Mesendoderm (in vitro differentiated cells): ENCODE measurements at regions not wholly inside any gene's neighbourhood (a gene's known extent, or its start where the extent isn't known, plus 50 kb on each side); places are given as distances from the start of the nearest gene placed in this dataset.
A peak's percentile ranks its signal among the peaks of the same experiment; 100 is the strongest.

ENCODE experiments used
- DNase-seq: peaks from one replicate; pipeline ENCODE4 v3.0.0; 2013
- H2AK5ac ChIP-seq: 2 replicates; pipeline ENCODE4 v1.6.1; 2013; ENCODE audit warnings: low read length, inconsistent platforms
- H2BK120ac ChIP-seq: 2 replicates; pipeline ENCODE4 v1.6.1; 2013; ENCODE audit warnings: low read depth, mild to moderate bottlenecking, low read length, moderate library complexity, mixed read lengths
- H2BK15ac ChIP-seq: replicated peaks from 2 replicates; pipeline ENCODE4 v1.6.1; 2013; ENCODE audit warnings: low read depth, mild to moderate bottlenecking, moderate library complexity
- H2BK5ac ChIP-seq: 2 replicates; pipeline ENCODE4 v1.6.1; 2013; ENCODE audit warnings: low read length, inconsistent platforms
- H3K18ac ChIP-seq: 2 replicates; pipeline ENCODE4 v1.6.1; 2013; ENCODE audit warnings: mild to moderate bottlenecking, low read length, mixed read lengths
- H3K23ac ChIP-seq: one replicate; pipeline ENCODE4 v1.6.1; 2013; ENCODE audit warnings: low read length
- H3K27ac ChIP-seq: 2 replicates; pipeline ENCODE4 v1.5.1; 2013; ENCODE audit warnings: low read depth, mild to moderate bottlenecking, inconsistent platforms, low read length, moderate library complexity
- H3K27me3 ChIP-seq: 2 replicates; pipeline ENCODE4 v1.6.1; 2013; ENCODE audit warnings: low read length, control low read depth, mild to moderate bottlenecking, inconsistent platforms; ENCODE audit not compliant: insufficient read depth, poor library complexity
- H3K36me3 ChIP-seq: 2 replicates; pipeline ENCODE4 v1.6.1; 2013; ENCODE audit warnings: low read length, inconsistent platforms; ENCODE audit not compliant: control insufficient read depth, insufficient read depth
- H3K4ac ChIP-seq: one replicate; pipeline ENCODE4 v1.6.1; 2013; ENCODE audit warnings: low read depth, mild to moderate bottlenecking, low read length, moderate library complexity
- H3K4me1 ChIP-seq: 2 replicates; pipeline ENCODE4 v1.6.1; 2013; ENCODE audit warnings: low read depth, low read length, inconsistent platforms; ENCODE audit not compliant: control insufficient read depth
- H3K4me2 ChIP-seq: 2 replicates; pipeline ENCODE4 v1.6.1; 2013; ENCODE audit warnings: low read length
- H3K4me3 ChIP-seq: 2 replicates; pipeline ENCODE4 v1.5.1; 2013; ENCODE audit warnings: mild to moderate bottlenecking, low read length
- H3K56ac ChIP-seq: one replicate; pipeline ENCODE4 v1.6.1; 2013; ENCODE audit warnings: low read length
- H3K79me1 ChIP-seq: 2 replicates; pipeline ENCODE4 v1.6.1; 2013; ENCODE audit warnings: low read length, inconsistent platforms
- H3K79me2 ChIP-seq: 2 replicates; pipeline ENCODE4 v1.6.1; 2013; ENCODE audit warnings: mild to moderate bottlenecking, low read length; ENCODE audit not compliant: control insufficient read depth, insufficient read depth
- H3K9ac ChIP-seq: 2 replicates; pipeline ENCODE4 v1.6.1; 2013; ENCODE audit warnings: low read length, inconsistent platforms
- H4K5ac ChIP-seq: one replicate; pipeline ENCODE4 v1.6.1; 2013; ENCODE audit warnings: low read length
- H4K8ac ChIP-seq: one replicate; pipeline ENCODE4 v1.6.1; 2013; ENCODE audit warnings: low read depth, mild to moderate bottlenecking, control low read depth, low read length, moderate library complexity
- WGBS: extraction: QIAGEN DNeasy Blood & Tissue Kit; methylation state at CpG from one replicate; pipeline ENCODE4 v1.1.7; 2013; ENCODE audit warnings: low lambda C conversion rate, missing lambda C conversion rate; ENCODE audit not compliant: insufficient coverage; ENCODE audit errors: extremely low coverage; 5-methylcytosine and 5-hydroxymethylcytosine counted together

DNA sequence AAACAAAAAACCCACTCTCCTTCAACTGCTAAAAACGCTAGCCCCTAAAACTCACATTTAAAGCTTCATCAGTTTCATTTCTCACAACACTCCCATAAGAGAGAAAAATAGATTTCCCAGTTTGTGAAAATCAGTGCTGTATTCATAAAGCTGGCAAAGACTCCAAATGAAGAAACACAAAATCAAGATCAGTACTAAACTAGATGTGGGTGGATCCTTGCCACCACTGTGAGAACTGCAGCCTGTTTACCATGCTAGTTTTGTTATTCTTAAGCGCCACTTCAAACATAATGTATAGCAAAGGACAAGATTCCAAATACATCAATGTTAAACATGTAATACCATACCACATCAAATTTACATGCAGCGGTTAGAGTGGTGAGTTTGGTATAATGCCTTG, 104.5 kb upstream of the CCDC150 start:
- Histone ChIP-seq H3K23ac (no peak overlapping the region), H3K79me2 (no peaks in the 10 kb centered on the region), H2AK5ac (no peak overlapping the region), H3K18ac (no peak overlapping the region), H2BK120ac (no peak overlapping the region), H3K9ac (no peak overlapping the region), H4K5ac (no peak overlapping the region), H4K8ac (no peak overlapping the region), H3K4me2 (no peak overlapping the region), H3K4me1 (no peaks in the 10 kb centered on the region), H2BK15ac (no peak overlapping the region), H3K4me3 (no peak overlapping the region), H3K56ac (no peak overlapping the region), H3K27ac (no peak overlapping the region), H3K79me1 (no peaks in the 10 kb centered on the region), H2BK5ac (no peak overlapping the region), H3K4ac (no peak overlapping the region), H3K27me3 (no peaks in the 10 kb centered on the region), H3K36me3 (no peaks in the 10 kb centered on the region)
- DNase-seq = no peak
- 100% methylated on average over 1 of the region's 3 CpGs for WGBS

DNA sequence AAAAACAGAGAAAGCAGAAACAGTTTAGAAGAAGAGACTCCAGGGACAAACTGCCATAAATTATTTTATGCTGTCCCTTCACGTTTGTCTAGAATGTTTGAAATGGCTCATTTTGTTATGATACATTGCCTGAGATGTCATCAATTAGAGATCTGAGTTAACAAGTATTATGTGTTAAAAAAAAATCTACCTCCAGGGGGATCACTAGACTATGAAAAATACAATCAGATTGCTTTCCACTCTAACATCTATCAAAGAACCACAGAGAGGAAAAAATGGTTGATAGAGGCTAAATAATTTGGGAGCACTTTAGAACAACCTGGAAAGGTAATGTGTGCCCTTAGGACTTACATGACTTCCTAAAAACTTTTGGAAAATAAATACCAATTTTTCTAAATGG, 103.8 kb upstream of the CCDC150 start:
- Histone ChIP-seq H3K36me3 (no peaks in the 10 kb centered on the region), H3K23ac (no peak overlapping the region), H3K4me2 (no peak overlapping the region), H2AK5ac (no peak overlapping the region), H3K18ac (no peak overlapping the region), H3K27me3 (no peaks in the 10 kb centered on the region), H3K9ac (no peak overlapping the region), H3K27ac (no peak overlapping the region), H3K4ac (no peak overlapping the region), H2BK120ac (no peak overlapping the region), H3K4me1 (no peaks in the 10 kb centered on the region), H3K4me3 (no peak overlapping the region), H4K5ac (no peak overlapping the region), H2BK15ac (no peak overlapping the region), H3K56ac (no peak overlapping the region), H3K79me1 (no peaks in the 10 kb centered on the region), H4K8ac (no peak overlapping the region), H3K79me2 (no peaks in the 10 kb centered on the region), H2BK5ac (no peak overlapping the region)
- WGBS = no CpG with 5 or more reads among the region's 1 CpG
- DNase-seq = no peak

DNA sequence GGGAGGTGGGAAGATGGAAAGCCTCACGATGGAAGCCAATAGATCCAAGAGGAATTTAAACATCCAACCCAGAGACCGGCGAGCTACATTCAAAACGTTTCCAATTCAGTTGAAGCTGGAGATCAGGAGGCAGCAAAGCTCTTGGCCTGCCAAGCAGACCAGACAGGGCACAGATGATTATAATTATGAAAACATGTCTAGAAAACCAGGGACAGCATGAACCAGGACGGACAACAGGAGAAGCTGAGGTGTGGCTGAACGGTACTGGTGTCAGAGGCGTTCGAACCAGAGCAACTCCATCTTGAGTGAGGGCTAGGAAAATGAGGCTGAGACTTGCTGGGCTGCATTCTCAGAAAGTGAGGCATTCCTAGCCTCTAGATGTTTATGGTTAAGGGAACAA, 102.2 kb upstream of the CCDC150 start:
- Histone ChIP-seq H2BK15ac (no peak overlapping the region), H3K4me2 (no peak overlapping the region), H3K23ac (no peak overlapping the region), H3K9ac (no peak overlapping the region), H3K18ac (no peak overlapping the region), H3K4me3 (no peak overlapping the region), H3K79me1 (no peaks in the 10 kb centered on the region), H2AK5ac (no peak overlapping the region), H3K4ac (no peak overlapping the region), H3K79me2 (no peaks in the 10 kb centered on the region), H3K56ac (no peak overlapping the region), H4K5ac (no peak overlapping the region), H3K36me3 (no peaks in the 10 kb centered on the region), H4K8ac (no peak overlapping the region), H2BK5ac (no peak overlapping the region), H3K27me3 (no peaks in the 10 kb centered on the region), H3K27ac (no peak overlapping the region), H3K4me1 (no peaks in the 10 kb centered on the region), H2BK120ac (no peak overlapping the region)
- no peak for DNase-seq
- WGBS = no CpG with 5 or more reads among the region's 8 CpGs

DNA sequence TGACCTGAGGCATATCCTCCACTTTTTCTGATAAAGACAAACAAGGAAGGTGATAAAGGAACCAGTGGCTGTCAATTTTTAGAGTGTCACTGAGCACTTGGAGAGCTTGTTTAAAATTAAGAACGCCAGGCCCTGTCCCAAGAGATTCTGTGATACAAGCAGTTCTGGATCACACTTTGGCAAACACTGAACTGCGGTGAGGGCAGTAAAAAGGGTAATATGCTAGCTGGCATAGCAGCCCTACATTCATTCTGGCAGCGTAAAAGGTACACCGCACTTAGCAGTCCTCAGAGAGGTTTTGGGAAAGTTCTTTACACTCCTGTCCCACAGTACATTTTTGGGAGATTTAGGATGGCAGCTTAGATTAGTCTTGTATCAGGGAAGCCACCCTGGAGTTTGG, 101.3 kb upstream of the CCDC150 start:
- Histone ChIP-seq H3K27me3 (no peaks in the 10 kb centered on the region), H4K8ac (no peak overlapping the region), H2BK120ac (no peak overlapping the region), H3K4me1 (no peaks in the 10 kb centered on the region), H3K79me1 (no peaks in the 10 kb centered on the region), H3K27ac (no peak overlapping the region), H2BK15ac (no peak overlapping the region), H3K9ac (no peak overlapping the region), H3K4me2 (no peak overlapping the region), H4K5ac (no peak overlapping the region), H3K23ac (no peak overlapping the region), H2BK5ac (no peak overlapping the region), H3K4me3 (no peak overlapping the region), H3K4ac (no peak overlapping the region), H2AK5ac (no peak overlapping the region), H3K18ac (no peak overlapping the region), H3K79me2 (no peaks in the 10 kb centered on the region), H3K56ac (no peak overlapping the region), H3K36me3 (no peaks in the 10 kb centered on the region)
- no CpG with 5 or more reads among the region's 4 CpGs for WGBS
- no peak for DNase-seq

DNA sequence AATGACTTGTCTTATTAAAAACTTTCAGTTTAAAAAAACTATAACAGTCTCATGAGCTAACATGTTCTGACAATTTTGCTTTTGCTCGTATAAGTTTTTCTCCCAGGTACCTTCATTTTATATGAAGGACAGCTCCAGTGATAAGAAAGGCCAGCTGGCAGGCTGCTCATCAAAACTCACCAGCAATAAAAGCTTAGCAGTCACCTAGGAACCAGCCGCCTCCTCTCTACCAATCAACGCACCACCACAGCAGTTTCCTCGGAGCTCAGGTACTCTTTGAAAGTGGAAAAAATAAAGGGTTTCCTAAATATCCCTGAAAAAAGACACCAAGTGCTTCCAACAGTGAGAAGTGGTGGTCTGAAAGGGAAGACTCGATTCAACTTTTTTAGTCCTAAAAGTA, 100.9 kb upstream of the CCDC150 start:
- H3K23ac ChIP-seq = no peak overlapping the region
- H3K4me1 ChIP-seq = no peaks in the 10 kb centered on the region
- no peak overlapping the region for H3K9ac ChIP-seq
- DNase-seq = no peak
- H3K4me3 ChIP-seq = no peak overlapping the region
- H3K36me3 ChIP-seq = no peaks in the 10 kb centered on the region
- no peak overlapping the region for H3K56ac ChIP-seq
- H3K4ac ChIP-seq = no peak overlapping the region
- no peak overlapping the region for H2BK5ac ChIP-seq
- no peak overlapping the region for H3K27ac ChIP-seq
- H2AK5ac ChIP-seq = no peak overlapping the region
- no peak overlapping the region for H2BK120ac ChIP-seq
- no peak overlapping the region for H4K5ac ChIP-seq
- WGBS = no CpG with 5 or more reads among the region's 5 CpGs
- no peaks in the 10 kb centered on the region for H3K27me3 ChIP-seq
- H3K18ac ChIP-seq = no peak overlapping the region
- H2BK15ac ChIP-seq = no peak overlapping the region
- no peaks in the 10 kb centered on the region for H3K79me1 ChIP-seq
- no peaks in the 10 kb centered on the region for H3K79me2 ChIP-seq
- no peak overlapping the region for H3K4me2 ChIP-seq
- no peak overlapping the region for H4K8ac ChIP-seq

DNA sequence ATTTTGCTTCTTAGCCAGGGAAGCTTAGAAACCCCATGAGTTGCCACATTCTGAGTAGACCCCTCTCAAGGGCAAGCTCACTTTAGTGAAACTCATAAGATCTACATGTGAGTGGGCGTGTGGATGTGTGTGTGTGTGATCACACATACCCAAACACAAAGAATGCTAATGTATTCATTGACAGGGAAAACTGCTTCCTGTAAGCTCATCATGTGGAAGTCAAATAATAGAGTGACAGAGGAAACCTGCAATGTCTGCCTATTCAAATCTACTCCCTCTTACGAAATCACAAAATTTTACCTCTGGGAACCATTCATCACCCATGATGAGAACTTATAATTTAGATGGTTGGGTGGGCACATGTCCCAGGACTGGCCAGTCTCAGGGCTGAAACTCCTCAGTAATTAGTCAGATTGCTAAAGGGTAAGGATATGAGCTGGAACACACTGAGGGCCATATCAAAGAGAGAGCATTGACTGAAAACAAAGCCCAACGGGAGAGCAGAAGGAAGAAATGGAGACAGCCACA, 94.5 kb upstream of the CCDC150 start:
- Histone ChIP-seq H3K4me2 (no peak overlapping the region), H3K18ac (no peak overlapping the region), H3K56ac (no peak overlapping the region), H2BK120ac (no peak overlapping the region), H3K79me1 (no peaks in the 10 kb centered on the region), H3K27ac (no peak overlapping the region), H3K23ac (no peak overlapping the region), H3K4me1 (no peaks in the 10 kb centered on the region), H3K36me3 (no peaks in the 10 kb centered on the region), H3K27me3 (no peaks in the 10 kb centered on the region), H3K79me2 (no peaks in the 10 kb centered on the region), H2BK5ac (no peak overlapping the region), H2BK15ac (no peak overlapping the region), H3K4me3 (no peak overlapping the region), H4K8ac (no peak overlapping the region), H4K5ac (no peak overlapping the region), H2AK5ac (no peak overlapping the region), H3K9ac (no peak overlapping the region), H3K4ac (no peak overlapping the region)
- WGBS = no CpG with 5 or more reads among the region's 3 CpGs
- DNase-seq = peak; percentile 7
